ENCODE measurements at regions not wholly inside any gene's neighbourhood (a gene's known extent, or its start where the extent isn't known, plus 50 kb on each side); places are given as distances from the start of the nearest gene placed in this dataset.
"Not testable (repeated sequence)": the region's sequence is repeated elsewhere in the genome, so short reads cannot be mapped to it uniquely, and the experiment has no call there.

DNA sequence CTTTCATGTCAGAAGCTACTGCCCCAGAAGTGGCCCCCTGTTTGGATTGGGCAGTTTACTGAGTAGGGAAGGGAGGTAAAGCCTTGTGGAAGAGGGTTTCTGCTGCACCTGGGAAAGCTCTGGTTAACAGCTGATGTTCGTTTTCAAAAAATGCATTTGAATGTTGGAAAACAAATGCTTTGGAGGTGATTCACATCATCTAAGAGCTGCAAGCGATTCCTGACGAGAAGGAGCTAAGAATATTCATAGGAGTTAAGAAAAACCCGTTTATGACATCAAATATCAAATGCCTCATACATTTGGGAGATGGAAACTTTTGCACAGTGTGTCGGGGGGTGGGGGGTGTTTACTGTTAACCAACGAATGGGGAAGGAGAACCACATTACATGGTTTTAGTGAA lies 183.8 kb upstream of the NR2F2 start:
- Histone ChIP-seq H2AFZ (ENCODE audit: low read length) (no peak overlapping the region), H3K4me1 (ENCODE audit: insufficient read depth, low read length, poor library complexity, severe bottlenecking) (no peaks in the 10 kb centered on the region), H3K4me2 (ENCODE audit: low read depth, low read length, poor library complexity, severe bottlenecking) (no peak overlapping the region), H3K79me2 (ENCODE audit: insufficient read depth, low read length) (no peaks in the 10 kb centered on the region), H4K20me1 (ENCODE audit: insufficient read depth, low read length, poor library complexity, severe bottlenecking) (no peaks in the 10 kb centered on the region), H3K9me2 (replicated peaks; ENCODE audit: low read depth, low read length) (no peaks in the 10 kb centered on the region), H3K4me3 (ENCODE audit: low read length, poor library complexity, severe bottlenecking) (no peak overlapping the region), H3K27me3 (ENCODE audit: insufficient read depth, low read length, poor library complexity, severe bottlenecking) (no peaks in the 10 kb centered on the region), H3F3A (ENCODE audit: low read depth) (no peaks in the 10 kb centered on the region), H3K9me3 (ENCODE audit: insufficient read depth, low read depth, low read length) (no peaks in the 10 kb centered on the region), H3K9ac (ENCODE audit: low read depth, low read length, poor library complexity, severe bottlenecking) (no peak overlapping the region), H3K36me3 (ENCODE audit: insufficient read depth, low read length) (no peaks in the 10 kb centered on the region)
- TF ChIP-seq, protein P1, sequence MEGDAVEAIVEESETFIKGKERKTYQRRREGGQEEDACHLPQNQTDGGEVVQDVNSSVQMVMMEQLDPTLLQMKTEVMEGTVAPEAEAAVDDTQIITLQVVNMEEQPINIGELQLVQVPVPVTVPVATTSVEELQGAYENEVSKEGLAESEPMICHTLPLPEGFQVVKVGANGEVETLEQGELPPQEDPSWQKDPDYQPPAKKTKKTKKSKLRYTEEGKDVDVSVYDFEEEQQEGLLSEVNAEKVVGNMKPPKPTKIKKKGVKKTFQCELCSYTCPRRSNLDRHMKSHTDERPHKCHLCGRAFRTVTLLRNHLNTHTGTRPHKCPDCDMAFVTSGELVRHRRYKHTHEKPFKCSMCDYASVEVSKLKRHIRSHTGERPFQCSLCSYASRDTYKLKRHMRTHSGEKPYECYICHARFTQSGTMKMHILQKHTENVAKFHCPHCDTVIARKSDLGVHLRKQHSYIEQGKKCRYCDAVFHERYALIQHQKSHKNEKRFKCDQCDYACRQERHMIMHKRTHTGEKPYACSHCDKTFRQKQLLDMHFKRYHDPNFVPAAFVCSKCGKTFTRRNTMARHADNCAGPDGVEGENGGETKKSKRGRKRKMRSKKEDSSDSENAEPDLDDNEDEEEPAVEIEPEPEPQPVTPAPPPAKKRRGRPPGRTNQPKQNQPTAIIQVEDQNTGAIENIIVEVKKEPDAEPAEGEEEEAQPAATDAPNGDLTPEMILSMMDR (conservative IDR thresholded peaks at IDR 0.05; ENCODE audit: low read length) = no peak
- TF ChIP-seq EZH2phosphoT487 (IDR thresholded peaks at IDR 0.05; ENCODE audit: borderline replicate concordance) = no peak

DNA sequence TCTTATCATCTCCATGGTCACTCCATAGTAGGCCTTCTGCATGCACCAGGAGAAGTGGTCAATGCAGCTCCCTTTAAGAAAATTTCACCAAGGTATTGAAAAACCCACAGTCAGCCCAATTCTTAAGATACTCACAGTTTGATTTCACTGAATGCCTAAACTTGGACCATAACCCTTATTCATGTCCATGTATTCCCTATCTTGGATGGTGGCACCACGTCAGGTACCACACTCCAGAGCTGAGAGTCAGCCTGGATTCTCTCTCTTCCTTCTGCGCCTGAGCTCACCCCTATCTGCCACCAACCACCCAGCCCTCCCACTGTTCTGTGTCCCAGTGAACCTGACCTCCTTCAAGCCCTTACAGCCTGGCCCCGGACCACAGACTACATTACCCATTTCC lies 183.2 kb upstream of the NR2F2 start:
- Histone ChIP-seq H4K20me1 (ENCODE audit: insufficient read depth, low read length, poor library complexity, severe bottlenecking) (no peaks in the 10 kb centered on the region), H2AFZ (ENCODE audit: low read length) (no peak overlapping the region), H3K27me3 (ENCODE audit: insufficient read depth, low read length, poor library complexity, severe bottlenecking) (no peaks in the 10 kb centered on the region), H3K9me2 (replicated peaks; ENCODE audit: low read depth, low read length) (no peaks in the 10 kb centered on the region), H3K4me1 (ENCODE audit: insufficient read depth, low read length, poor library complexity, severe bottlenecking) (no peaks in the 10 kb centered on the region), H3K79me2 (ENCODE audit: insufficient read depth, low read length) (no peaks in the 10 kb centered on the region), H3K36me3 (ENCODE audit: insufficient read depth, low read length) (no peaks in the 10 kb centered on the region), H3K4me2 (ENCODE audit: low read depth, low read length, poor library complexity, severe bottlenecking) (no peak overlapping the region), H3K9ac (ENCODE audit: low read depth, low read length, poor library complexity, severe bottlenecking) (no peak overlapping the region), H3F3A (ENCODE audit: low read depth) (no peaks in the 10 kb centered on the region), H3K9me3 (ENCODE audit: insufficient read depth, low read depth, low read length) (no peaks in the 10 kb centered on the region), H3K4me3 (ENCODE audit: low read length, poor library complexity, severe bottlenecking) (no peak overlapping the region)
- TF ChIP-seq EZH2phosphoT487 (IDR thresholded peaks at IDR 0.05; ENCODE audit: borderline replicate concordance) = no peak
- TF ChIP-seq, protein P1 (conservative IDR thresholded peaks at IDR 0.05; ENCODE audit: low read length) = no peak

DNA sequence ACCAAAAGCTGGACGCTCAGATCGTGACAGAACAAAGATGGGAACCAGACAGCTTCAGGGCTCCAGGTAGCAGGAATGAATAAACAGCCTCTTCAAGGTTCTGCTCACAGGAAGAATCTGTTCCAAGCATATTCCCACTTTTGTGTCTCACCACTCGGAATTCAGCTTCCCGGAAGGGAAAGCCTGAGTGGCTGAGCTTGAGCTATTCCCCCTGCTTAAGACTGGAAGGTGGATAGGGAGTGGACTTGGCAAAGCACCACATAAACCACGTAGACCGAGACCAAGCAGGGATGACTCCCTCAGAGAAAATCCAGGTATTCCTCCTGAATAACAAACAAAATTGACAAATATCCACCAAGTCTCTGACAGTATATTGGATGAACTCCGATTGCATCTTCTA lies 180.2 kb upstream of the NR2F2 start:
- no peaks in the 10 kb centered on the region for H3K4me1 ChIP-seq (ENCODE audit: insufficient read depth, low read length, poor library complexity, severe bottlenecking)
- H3K4me2 ChIP-seq (ENCODE audit: low read depth, low read length, poor library complexity, severe bottlenecking) = no peak overlapping the region
- no peaks in the 10 kb centered on the region for H3K9me2 ChIP-seq (replicated peaks; ENCODE audit: low read depth, low read length)
- no peak for TF ChIP-seq EZH2phosphoT487 (IDR thresholded peaks at IDR 0.05; ENCODE audit: borderline replicate concordance)
- TF ChIP-seq, protein P1 (conservative IDR thresholded peaks at IDR 0.05; ENCODE audit: low read length) = no peak
- H3K79me2 ChIP-seq (ENCODE audit: insufficient read depth, low read length) = no peaks in the 10 kb centered on the region
- H3K9ac ChIP-seq (ENCODE audit: low read depth, low read length, poor library complexity, severe bottlenecking) = no peak overlapping the region
- H2AFZ ChIP-seq (ENCODE audit: low read length) = no peak overlapping the region
- H3K27me3 ChIP-seq (ENCODE audit: insufficient read depth, low read length, poor library complexity, severe bottlenecking) = no peaks in the 10 kb centered on the region
- H3K4me3 ChIP-seq (ENCODE audit: low read length, poor library complexity, severe bottlenecking) = no peak overlapping the region
- no peaks in the 10 kb centered on the region for H3K36me3 ChIP-seq (ENCODE audit: insufficient read depth, low read length)
- H4K20me1 ChIP-seq (ENCODE audit: insufficient read depth, low read length, poor library complexity, severe bottlenecking) = no peaks in the 10 kb centered on the region
- no peaks in the 10 kb centered on the region for H3F3A ChIP-seq (ENCODE audit: low read depth)
- H3K9me3 ChIP-seq (ENCODE audit: insufficient read depth, low read depth, low read length) = no peaks in the 10 kb centered on the region

DNA sequence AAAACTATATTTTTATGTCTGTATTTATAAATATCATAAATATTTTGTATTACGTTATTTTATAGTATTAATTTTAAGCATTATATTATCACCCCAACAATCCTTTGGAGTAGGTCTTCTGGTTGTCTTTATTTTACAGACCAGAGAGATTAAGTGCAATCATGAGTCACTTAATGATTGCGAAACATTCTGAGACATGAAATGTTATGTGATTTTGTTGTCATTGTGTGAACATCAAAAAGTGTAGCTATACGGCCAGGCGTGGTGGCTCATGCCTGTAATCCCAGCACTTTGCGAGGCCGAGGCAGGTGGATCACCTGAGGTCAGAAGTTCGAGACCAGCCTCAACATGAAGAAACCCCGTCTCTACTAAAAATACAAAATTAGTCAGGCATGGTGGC lies 178.8 kb upstream of the NR2F2 start:
- H3K27me3 ChIP-seq (ENCODE audit: insufficient read depth, low read length, poor library complexity, severe bottlenecking); H3K4me1 ChIP-seq (ENCODE audit: insufficient read depth, low read length, poor library complexity, severe bottlenecking); H3K9me3 ChIP-seq (ENCODE audit: insufficient read depth, low read depth, low read length); H2AFZ ChIP-seq (ENCODE audit: low read length); H3K79me2 ChIP-seq (ENCODE audit: insufficient read depth, low read length); H3K9me2 ChIP-seq (replicated peaks; ENCODE audit: low read depth, low read length); H4K20me1 ChIP-seq (ENCODE audit: insufficient read depth, low read length, poor library complexity, severe bottlenecking); H3K9ac ChIP-seq (ENCODE audit: low read depth, low read length, poor library complexity, severe bottlenecking); H3K4me3 ChIP-seq (ENCODE audit: low read length, poor library complexity, severe bottlenecking); H3F3A ChIP-seq (ENCODE audit: low read depth); H3K4me2 ChIP-seq (ENCODE audit: low read depth, low read length, poor library complexity, severe bottlenecking); H3K36me3 ChIP-seq (ENCODE audit: insufficient read depth, low read length): not testable (repeated sequence)
